HepG2 (cell line): ENCODE measurements at regions not wholly inside any gene's neighbourhood (a gene's known extent, or its start where the extent isn't known, plus 50 kb on each side); places are given as distances from the start of the nearest gene placed in this dataset.

ENCODE experiments used
- ATAC-seq: fragments of 200-7000 bp; cut with Tn5 transposase; 3 replicates; pipeline ENCODE4 v1.9.1; 2020; ENCODE audit warnings: mild to moderate bottlenecking, moderate library complexity
- BruUV-seq: library from RNA; stranded (reverse); fragments of 400-500 nt; replicated peaks from 2 replicates; lab custom pipeline; 2021; lab: Mats Ljungman, UMichigan
- CTCF ChIA-PET: fragments of 300-600 bp; formaldehyde crosslinking; extraction: SDS; loops from one replicate; lab custom pipeline; 2021; ENCODE audit warnings: low total read pairs, inconsistent platforms, low intra/inter-chr PET ratio; lab: Yijun Ruan, JAX
- POLR2A ChIA-PET: fragments of 350-600 bp; sonication (Branson Sonifier 250); formaldehyde crosslinking; loops from one replicate; lab custom pipeline; 2020; ENCODE audit warnings: antibody characterized with exemption, inconsistent platforms; lab: Yijun Ruan, JAX
- DNase-seq: peaks from one replicate; pipeline ENCODE4 v3.0.0-alpha.2; 2015; ENCODE audit warnings: low spot score
- FAIRE-seq: peaks from 3 replicates; lab custom pipeline; 2011; peaks lifted over from hg19 to GRCh38; lab: Jason Lieb, UNC
- H2AFZ ChIP-seq: one replicate; pipeline ENCODE4 v1.6.1; 2011; ENCODE audit warnings: low read length, inconsistent platforms
- H3K27ac ChIP-seq: fragments of 300-600 bp; 3 replicates; pipeline ENCODE4 v1.8.0; 2011; ENCODE audit warnings: mixed run types, mild to moderate bottlenecking, mixed read lengths, low read length, inconsistent platforms; ENCODE audit not compliant: insufficient read depth; ENCODE audit errors: extremely low read length
- H3K27me3 ChIP-seq, 2 experiments: fragments of 200-600 bp in 1 of 2; 2 replicates in 1 of 2; 3 replicates in 1 of 2; pipeline versions ENCODE4 v1.6.0 to v1.8.0; 2011; ENCODE audit warnings: low read length in 2 of 2, mild to moderate bottlenecking in 2 of 2, moderate library complexity in 2 of 2, inconsistent platforms in 1 of 2; ENCODE audit not compliant: insufficient read depth in 2 of 2, control insufficient read depth in 1 of 2
- H3K36me3 ChIP-seq, 2 experiments: fragments of 200-600 bp in 1 of 2; replicated peaks in 1 of 2; 2 replicates in 1 of 2; 3 replicates in 1 of 2; pipeline versions ENCODE4 v1.5.1 to v1.8.0; 2011; ENCODE audit warnings: low read length in 2 of 2, inconsistent platforms in 1 of 2; ENCODE audit not compliant: insufficient read depth in 2 of 2, control insufficient read depth in 1 of 2
- H3K4me1 ChIP-seq: 2 replicates; pipeline ENCODE4 v1.5.1; 2012; ENCODE audit warnings: low read length, inconsistent platforms; ENCODE audit not compliant: insufficient read depth
- H3K4me2 ChIP-seq: 2 replicates; pipeline ENCODE4 v1.6.0; 2011; ENCODE audit warnings: low read depth, low read length, inconsistent platforms
- H3K4me3 ChIP-seq, 3 experiments: fragments of 200-600 bp in 1 of 3; sonication (generic), shearing (Covaris generic) in 1 of 3; replicated peaks in 1 of 3; 2 replicates each; pipeline ENCODE4 v1.5.1; 2011 to 2016; ENCODE audit warnings: low read length in 3 of 3, inconsistent platforms in 2 of 3, low read depth in 2 of 3, mild to moderate bottlenecking in 2 of 3, control low read depth in 1 of 3, mixed read lengths in 1 of 3; ENCODE audit not compliant: insufficient read depth in 1 of 3
- H3K79me2 ChIP-seq: one replicate; pipeline ENCODE4 v1.6.1; 2011; ENCODE audit warnings: low read length, inconsistent platforms; ENCODE audit not compliant: insufficient read depth
- H3K9ac ChIP-seq: 2 replicates; pipeline ENCODE4 v1.6.0; 2011; ENCODE audit warnings: mild to moderate bottlenecking, low read depth, low read length, inconsistent platforms; ENCODE audit not compliant: insufficient read depth
- H3K9me3 ChIP-seq: 2 replicates; pipeline ENCODE4 v1.5.1; 2012; ENCODE audit warnings: mild to moderate bottlenecking, low read length
- H4K20me1 ChIP-seq: 2 replicates; pipeline ENCODE4 v1.6.0; 2011; ENCODE audit warnings: inconsistent platforms, mild to moderate bottlenecking, low read length, moderate library complexity; ENCODE audit not compliant: insufficient read depth
- ELF1 ChIP-seq: sonication (generic); formaldehyde crosslinking; IDR thresholded peaks from 2 replicates; pipeline ENCODE4 v1.4.0; 2020; ENCODE audit warnings: missing genetic modification reagents
- FOXA3 ChIP-seq: IDR thresholded peaks from 2 replicates; pipeline ENCODE4 v1.6.1; 2016; ENCODE audit warnings: missing genetic modification reagents, missing compliant biosample characterization
- GMEB1 ChIP-seq: sonication (generic); formaldehyde crosslinking; IDR thresholded peaks from 2 replicates; pipeline ENCODE4 v1.5.1; 2020; ENCODE audit warnings: missing genetic modification reagents, mild to moderate bottlenecking, borderline replicate concordance
- HINFP ChIP-seq: sonication (generic); formaldehyde crosslinking; IDR thresholded peaks from 2 replicates; pipeline ENCODE4 v1.4.0; 2020; ENCODE audit warnings: low read depth, mild to moderate bottlenecking, missing genetic modification reagents
- HIVEP1 ChIP-seq: sonication (generic); formaldehyde crosslinking; IDR thresholded peaks from 2 replicates; pipeline ENCODE4 v1.4.0; 2020; ENCODE audit warnings: mild to moderate bottlenecking, missing genetic modification reagents
- HOXA7 ChIP-seq: sonication (generic); formaldehyde crosslinking; IDR thresholded peaks from 2 replicates; pipeline ENCODE4 v1.8.1; 2022; ENCODE audit warnings: mild to moderate bottlenecking, missing genetic modification reagents, moderate library complexity
- KDM5A ChIP-seq: fragments of 200-600 bp; sonication (generic); IDR thresholded peaks from 2 replicates; pipeline ENCODE4 v1.7.0; 2018; ENCODE audit warnings: antibody characterized with exemption, mild to moderate bottlenecking, low read length, borderline replicate concordance
- NR2F2 ChIP-seq: IDR thresholded peaks from 2 replicates; pipeline ENCODE4 v1.6.1; 2012; ENCODE audit warnings: low read depth, inconsistent platforms, borderline replicate concordance
- PPARG ChIP-seq: conservative IDR thresholded peaks from 2 replicates; pipeline ENCODE4 v1.6.1; 2016; ENCODE audit warnings: missing biosample characterization, missing genetic modification reagents
- RXRB ChIP-seq: IDR thresholded peaks from 2 replicates; pipeline ENCODE4 v1.6.1; 2016; ENCODE audit warnings: borderline replicate concordance, missing genetic modification reagents, missing compliant biosample characterization
- TOE1 ChIP-seq: sonication (generic); formaldehyde crosslinking; IDR thresholded peaks from 2 replicates; pipeline ENCODE4 v1.4.0; 2020; ENCODE audit warnings: mild to moderate bottlenecking, missing genetic modification reagents
- YEATS4 ChIP-seq: sonication (generic); formaldehyde crosslinking; IDR thresholded peaks from 2 replicates; pipeline ENCODE4 v1.4.0; 2020; ENCODE audit warnings: missing genetic modification reagents, borderline replicate concordance
- ZBTB7A ChIP-seq: sonication (generic); formaldehyde crosslinking; IDR thresholded peaks from 2 replicates; pipeline ENCODE4 v1.8.0; 2022; ENCODE audit warnings: mild to moderate bottlenecking, missing genetic modification reagents
- ZBTB7B ChIP-seq: sonication (generic); formaldehyde crosslinking; IDR thresholded peaks from 2 replicates; pipeline ENCODE4 v1.4.0; 2020; ENCODE audit warnings: missing genetic modification reagents
- ZC3H4 ChIP-seq: sonication (generic); formaldehyde crosslinking; IDR thresholded peaks from 2 replicates; pipeline ENCODE4 v1.4.0; 2020; ENCODE audit warnings: missing genetic modification reagents, borderline replicate concordance
- ZIK1 ChIP-seq: sonication (generic); formaldehyde crosslinking; IDR thresholded peaks from 2 replicates; pipeline ENCODE4 v1.5.0; 2020; ENCODE audit warnings: mild to moderate bottlenecking, low read depth, missing genetic modification reagents, borderline replicate concordance
- ZNF10 ChIP-seq: sonication (generic); formaldehyde crosslinking; IDR thresholded peaks from 2 replicates; pipeline ENCODE4 v1.4.0; 2020; ENCODE audit warnings: mild to moderate bottlenecking, low read depth, missing genetic modification reagents, borderline replicate concordance
- ZNF333 ChIP-seq: sonication (generic); formaldehyde crosslinking; IDR thresholded peaks from 2 replicates; pipeline ENCODE4 v1.4.0; 2020; ENCODE audit warnings: mild to moderate bottlenecking, missing genetic modification reagents, borderline replicate concordance
- ZNF644 ChIP-seq: IDR thresholded peaks from 2 replicates; pipeline ENCODE4 v1.6.1; 2016; ENCODE audit warnings: low read depth
- ZNF841 ChIP-seq: sonication (generic); formaldehyde crosslinking; IDR thresholded peaks from 2 replicates; pipeline ENCODE4 v1.8.1; 2023; ENCODE audit warnings: missing genetic modification reagents, borderline replicate concordance
- WGBS: methylation state at CpG from one replicate; pipeline ENCODE4 v1.1.6; 2017; ENCODE audit warnings: low lambda C conversion rate; 5-methylcytosine and 5-hydroxymethylcytosine counted together
- in situ Hi-C: cut with HindIII; loops from 2 replicates; pipeline ENCODE4 v1.10.0; 2017; ENCODE audit warnings: low pct_unique_long_range_greater_than_20kb; ENCODE audit not compliant: extremely low pct_ligation_motif_present
- intact Hi-C: fragments of 100-400 bp; cut with micrococcal nuclease; formaldehyde crosslinking; loops from one replicate; pipeline ENCODE4 v1.10.0; 2022; ENCODE audit not compliant: unreplicated experiment
- TF ChIP-seq, protein P1 (sequence below): sonication (generic); formaldehyde crosslinking; conservative IDR thresholded peaks from 2 replicates; pipeline ENCODE4 v1.4.0; 2020; ENCODE audit warnings: missing genetic modification reagents

DNA sequence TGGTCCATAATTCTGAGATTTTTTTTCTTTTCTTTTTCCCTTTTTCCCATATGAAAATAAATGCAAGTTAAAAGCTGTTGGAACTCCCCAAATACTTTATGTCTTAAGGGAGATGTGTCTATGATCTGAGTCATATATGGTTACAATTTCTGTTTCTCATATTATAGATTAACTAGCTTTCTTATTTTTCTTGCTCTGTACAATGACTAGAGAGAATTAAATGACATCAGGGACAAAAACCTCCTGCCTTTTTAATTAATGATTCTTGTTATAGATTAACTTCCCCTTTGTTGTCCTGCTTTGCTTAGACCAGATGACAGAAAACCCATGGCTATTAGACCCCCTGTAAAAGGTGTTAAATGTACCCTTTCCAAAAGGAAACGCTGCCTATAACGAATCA lies 643.9 kb upstream of the NXPH2 start (continued):
- TF ChIP-seq ZC3H4 (CRISPR knock-in tag) (no peak), ZNF10 (CRISPR knock-in tag) (no peak), YEATS4 (no peak), ZNF644 (no peak)

GRCh38 chr2:139411236-139411635 lies 631.0 kb upstream of the NXPH2 start:
- BruUV-seq, result no TSS peak
- Histone ChIP-seq H3K4me2 (no peak overlapping the region), H3K27ac (no peak overlapping the region), H3K9me3 (peaks cover 20% of the 10 kb centered on the region; the same call in 1 of the 2 replicates), H3K27me3 (no peaks in the 10 kb centered on the region), H3K4me1 (no peaks in the 10 kb centered on the region), H3K9ac (no peak overlapping the region), H4K20me1 (no peaks in the 10 kb centered on the region), H2AFZ (no peak overlapping the region), H3K36me3 (no peaks in the 10 kb centered on the region), H3K4me3 (no peak overlapping the region)
- POLR2A ChIA-PET, result no interaction called here
- WGBS, result 51% methylated on average over 5 of the region's 8 CpGs
- in situ Hi-C loops (no loop called here), intact Hi-C loops (no loop called here)
- TF ChIP-seq ZNF841 (no peak), HIVEP1 (no peak), ZBTB7A (no peak), ZNF333 (CRISPR knock-in tag) (no peak), ELF1 (no peak), HOXA7 (no peak), HINFP (CRISPR knock-in tag) (no peak), ZNF10 (CRISPR knock-in tag) (no peak), GMEB1 (CRISPR knock-in tag) (no peak), KDM5A (no peak), PPARG (CRISPR knock-in tag) (no peak), TOE1 (CRISPR knock-in tag) (no peak), NR2F2 (no peak), ZIK1 (CRISPR knock-in tag) (no peak), RXRB (CRISPR knock-in tag) (no peak), FOXA3 (CRISPR knock-in tag) (no peak), ZBTB7B (no peak)
- TF ChIP-seq, protein P1, sequence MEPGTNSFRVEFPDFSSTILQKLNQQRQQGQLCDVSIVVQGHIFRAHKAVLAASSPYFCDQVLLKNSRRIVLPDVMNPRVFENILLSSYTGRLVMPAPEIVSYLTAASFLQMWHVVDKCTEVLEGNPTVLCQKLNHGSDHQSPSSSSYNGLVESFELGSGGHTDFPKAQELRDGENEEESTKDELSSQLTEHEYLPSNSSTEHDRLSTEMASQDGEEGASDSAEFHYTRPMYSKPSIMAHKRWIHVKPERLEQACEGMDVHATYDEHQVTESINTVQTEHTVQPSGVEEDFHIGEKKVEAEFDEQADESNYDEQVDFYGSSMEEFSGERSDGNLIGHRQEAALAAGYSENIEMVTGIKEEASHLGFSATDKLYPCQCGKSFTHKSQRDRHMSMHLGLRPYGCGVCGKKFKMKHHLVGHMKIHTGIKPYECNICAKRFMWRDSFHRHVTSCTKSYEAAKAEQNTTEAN (CRISPR knock-in tag), result no peak
- TF ChIP-seq, all 625 proteins: peak for 0
- FAIRE-seq, result no peak
- no peak for ATAC-seq
- no peaks in the 10 kb centered on the region for H3K79me2 ChIP-seq
- DNase-seq, result no peak
- CTCF ChIA-PET, result no interaction called here
